Aorta (tissue), 5 donors: ENCODE measurements at regions not wholly inside any gene's neighbourhood (a gene's known extent, or its start where the extent isn't known, plus 50 kb on each side); places are given as distances from the start of the nearest gene placed in this dataset.
"Not testable (repeated sequence)": the region's sequence is repeated elsewhere in the genome, so short reads cannot be mapped to it uniquely, and the experiment has no call there.

Experiments
- ATAC-seq: fragments of 200-7000 bp; cut with Tn5 transposase; one replicate; pipeline ENCODE4 v1.9.1; 2022; ENCODE audit warnings: moderate library complexity; ENCODE audit not compliant: low FRiP score
- DNase-seq, 2 donors: peaks; one replicate each; pipeline ENCODE4 v3.0.0-alpha.2; 2020
- H3K27ac ChIP-seq, 2 donors: one replicate each; pipeline ENCODE4 v1.5.1; 2013; ENCODE audit warnings: low read length in 2 of 2, mild to moderate bottlenecking in 2 of 2, moderate library complexity in 2 of 2, control low read depth in 1 of 2, inconsistent platforms in 1 of 2, low read depth in 1 of 2
- H3K27me3 ChIP-seq, 2 donors: one replicate each; pipeline ENCODE4 v1.6.1; 2013; ENCODE audit warnings: control low read depth in 1 of 2, low read length in 1 of 2, mild to moderate bottlenecking in 1 of 2, moderate library complexity in 1 of 2; ENCODE audit not compliant: insufficient read depth in 2 of 2, control insufficient read depth in 1 of 2
- H3K36me3 ChIP-seq, 2 donors: one replicate each; pipeline ENCODE4 v1.6.1; 2013; ENCODE audit warnings: control low read depth in 1 of 2, low read length in 1 of 2, mild to moderate bottlenecking in 1 of 2; ENCODE audit not compliant: insufficient read depth in 2 of 2, control insufficient read depth in 1 of 2
- H3K4me1 ChIP-seq, 2 donors: one replicate each; pipeline ENCODE4 v1.6.1; 2013; ENCODE audit warnings: low read length in 2 of 2, control low read depth in 1 of 2, mild to moderate bottlenecking in 1 of 2, moderate library complexity in 1 of 2; ENCODE audit not compliant: insufficient read depth in 2 of 2, control insufficient read depth in 1 of 2
- H3K4me3 ChIP-seq, 2 donors: one replicate each; pipeline ENCODE4 v1.5.1; 2013; ENCODE audit warnings: low read length in 2 of 2, control low read depth in 1 of 2, mild to moderate bottlenecking in 1 of 2
- H3K9me3 ChIP-seq: one replicate; pipeline ENCODE4 v1.6.1; 2013; ENCODE audit warnings: mild to moderate bottlenecking, low read length; ENCODE audit not compliant: control insufficient read depth
- WGBS, 2 donors: extraction: QIAGEN DNeasy Blood & Tissue Kit; methylation state at CpG; one replicate each; pipeline ENCODE4 v1.1.7; 2013; 5-methylcytosine and 5-hydroxymethylcytosine counted together
- intact Hi-C, 2 donors: fragments of 100-400 bp; cut with DNase I; formaldehyde crosslinking; loops; one replicate each; pipeline versions ENCODE4 v1.14.2 to v1.15.0; 2022
- donor health status: healthy with polysubstance abuse.
- donor health status: Bipolar disorder and iron deficiency.
- donor health status: DM: no; HTN: no; CAD: no.
- donor health status: DM: no; HTN: no; CAD: no.
- donor health status: DM: yes; HTN: yes; CAD: no.

GRCh38 chrX:46130247-46130646 lies 415.0 kb downstream of the ZNF674 start:
- H3K36me3 ChIP-seq: no peaks in the 10 kb centered on the region
- no peaks in the 10 kb centered on the region for H3K9me3 ChIP-seq
- H3K27me3 ChIP-seq: no peaks in the 10 kb centered on the region
- H3K4me1 ChIP-seq: no peaks in the 10 kb centered on the region
- H3K4me3 ChIP-seq: no peak overlapping the region
- H3K27ac ChIP-seq: no peak overlapping the region
- DNase-seq (no peak), ATAC-seq (no peak)
- 24 to 31% methylated on average over 6 of the region's 6 CpGs for WGBS, 2 donors
- intact Hi-C loops: no loop called here

DNA sequence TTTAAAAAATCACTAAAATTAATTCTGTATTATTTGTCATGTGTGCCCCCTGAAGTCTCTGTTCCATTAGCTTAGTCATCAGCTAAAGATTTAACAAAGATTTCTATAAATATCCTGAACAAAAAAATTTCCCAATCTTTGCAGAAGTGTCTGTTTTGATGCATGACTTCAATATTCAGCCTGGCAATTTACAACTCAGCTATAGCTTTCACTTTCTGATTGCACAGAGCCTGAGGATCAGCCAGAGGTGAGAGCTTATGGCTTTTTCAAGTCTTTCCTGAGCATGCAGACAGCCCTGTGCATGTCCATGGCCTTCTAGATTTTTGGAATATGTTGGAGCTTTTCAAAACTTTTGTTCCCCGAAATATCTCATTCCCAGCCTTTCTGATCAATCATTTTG lies 420.1 kb downstream of the ZNF674 start:
- no peak for ATAC-seq
- intact Hi-C loops: no loop called here
- no peak overlapping the region for H3K27ac ChIP-seq
- no peaks in the 10 kb centered on the region for H3K9me3 ChIP-seq
- H3K27me3 ChIP-seq: no peaks in the 10 kb centered on the region
- H3K36me3 ChIP-seq: no peaks in the 10 kb centered on the region
- no peaks in the 10 kb centered on the region for H3K4me1 ChIP-seq
- WGBS, 2 donors: 59 to 73% methylated on average over 1 of the region's 1 CpG
- no peak for DNase-seq
- H3K4me3 ChIP-seq: no peak overlapping the region

GRCh38 chrX:46117234-46117633 lies 428.0 kb downstream of the ZNF674 start:
- DNase-seq (peak in 1 of 2 donors; percentile 26), ATAC-seq (no peak)
- Histone ChIP-seq H3K36me3 (no peaks in the 10 kb centered on the region), H3K4me3 (no peak overlapping the region), H3K4me1 (no peaks in the 10 kb centered on the region), H3K9me3 (no peaks in the 10 kb centered on the region), H3K27ac (no peak overlapping the region), H3K27me3 (no peaks in the 10 kb centered on the region)
- intact Hi-C loops: no loop called here
- 52 to 53% methylated on average over 2 of the region's 2 CpGs for WGBS, 2 donors

GRCh38 chrX:46087310-46087709 lies 457.9 kb downstream of the ZNF674 start:
- intact Hi-C loops, H3K9me3 ChIP-seq, H3K4me1 ChIP-seq, H3K27me3 ChIP-seq, H3K36me3 ChIP-seq, ATAC-seq, H3K27ac ChIP-seq, DNase-seq, H3K4me3 ChIP-seq: not testable (repeated sequence)
- 79 to 87% methylated on average over 6 of the region's 6 CpGs for WGBS, 2 donors

DNA sequence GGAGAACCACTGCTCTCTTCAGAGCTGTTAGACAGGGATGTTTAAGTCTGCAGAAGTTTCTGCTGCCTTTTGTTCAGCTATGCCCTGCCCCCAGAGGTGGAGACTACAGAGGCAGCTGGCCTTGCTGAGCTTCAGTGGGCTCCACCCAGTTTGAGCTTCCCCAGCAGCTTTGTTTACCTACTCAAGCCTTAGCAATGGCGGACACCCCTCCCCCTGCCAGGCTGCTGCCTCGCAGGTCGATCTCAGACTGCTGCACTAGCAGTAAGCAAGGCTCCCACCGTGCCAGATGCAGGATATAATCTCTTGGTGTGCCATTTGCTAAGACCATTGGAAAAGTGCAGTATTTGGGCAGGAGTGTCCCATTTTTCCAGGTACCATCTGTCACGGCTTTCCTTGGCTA lies 465.1 kb downstream of the ZNF674 start:
- intact Hi-C loops, H3K27me3 ChIP-seq, H3K36me3 ChIP-seq, H3K4me1 ChIP-seq, H3K27ac ChIP-seq, H3K9me3 ChIP-seq, ATAC-seq, H3K4me3 ChIP-seq, DNase-seq: not testable (repeated sequence)
- 84 to 91% methylated on average over 5 of the region's 5 CpGs for WGBS, 2 donors

GRCh38 chrX:46072791-46073190 lies 472.4 kb downstream of the ZNF674 start:
- Histone ChIP-seq H3K36me3 (no peaks in the 10 kb centered on the region), H3K27me3 (no peaks in the 10 kb centered on the region), H3K4me1 (no peaks in the 10 kb centered on the region), H3K4me3 (no peak overlapping the region), H3K27ac (no peak overlapping the region), H3K9me3 (no peaks in the 10 kb centered on the region)
- ATAC-seq: no peak
- 69 to 81% methylated on average over 3 of the region's 3 CpGs for WGBS, 2 donors
- DNase-seq: no peak
- intact Hi-C loops: no loop called here

DNA sequence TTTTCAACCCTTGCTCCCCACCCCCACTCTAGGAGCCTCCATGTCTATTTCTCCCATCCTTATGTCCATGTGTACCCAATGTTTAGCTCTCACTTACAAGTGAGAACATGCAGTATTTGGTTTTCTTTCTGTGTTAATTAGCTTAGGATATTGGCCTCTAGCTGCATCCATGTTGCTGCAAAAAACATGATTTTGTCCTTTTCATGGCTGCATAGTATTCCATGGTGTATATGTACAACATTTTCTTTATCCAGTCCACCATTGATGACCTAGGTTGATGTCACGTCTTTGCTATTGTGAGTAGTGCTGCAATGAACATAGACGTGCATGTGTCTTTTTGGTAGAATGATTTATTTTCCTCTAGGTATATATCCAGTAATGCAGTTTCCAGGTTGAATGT lies 472.8 kb downstream of the ZNF674 start:
- Histone ChIP-seq H3K9me3 (no peaks in the 10 kb centered on the region), H3K27me3 (no peaks in the 10 kb centered on the region), H3K36me3 (no peaks in the 10 kb centered on the region), H3K27ac (no peak overlapping the region), H3K4me3 (no peak overlapping the region), H3K4me1 (no peaks in the 10 kb centered on the region)
- DNase-seq (no peak), ATAC-seq (no peak)
- intact Hi-C loops: no loop called here
- 68 to 87% methylated on average over 2 of the region's 2 CpGs for whole genome bisulfite sequencing, 2 donors

- no peaks in the 10 kb centered on the region for H3K9me3 ChIP-seq
- intact Hi-C loops: no loop called here
- H3K27ac ChIP-seq: no peak overlapping the region
- no peaks in the 10 kb centered on the region for H3K4me1 ChIP-seq
- H3K4me3 ChIP-seq: no peak overlapping the region
- H3K36me3 ChIP-seq: no peaks in the 10 kb centered on the region
- no peaks in the 10 kb centered on the region for H3K27me3 ChIP-seq
- DNase-seq: no peak
- ATAC-seq: no peak
Observed at GRCh38 chrX:46070421-46070820, 474.8 kb downstream of the ZNF674 start.

DNA sequence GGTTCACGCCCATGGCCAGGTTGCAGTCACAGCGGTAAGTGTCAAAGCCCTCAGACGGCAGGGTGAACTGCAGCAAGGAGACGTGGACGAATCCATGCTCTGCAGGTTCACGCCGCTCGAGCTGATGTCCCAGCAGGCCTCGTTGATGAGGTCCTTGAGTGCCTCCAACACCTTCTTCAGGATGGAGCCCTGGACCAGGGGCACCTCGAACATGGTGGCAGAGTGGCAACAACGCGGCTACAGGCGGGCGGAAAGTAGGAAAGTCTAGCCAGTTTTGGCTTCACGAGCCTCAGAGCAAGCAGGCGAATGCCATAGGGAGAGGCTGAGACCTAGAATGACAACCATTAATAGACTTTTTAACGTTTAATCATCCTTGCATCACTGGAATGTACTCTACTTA lies 485.9 kb downstream of the ZNF674 start:
- Histone ChIP-seq H3K9me3 (peaks cover 2% of the 10 kb centered on the region), H3K4me1 (no peaks in the 10 kb centered on the region), H3K27ac (no peak overlapping the region), H3K27me3 (no peaks in the 10 kb centered on the region), H3K36me3 (no peaks in the 10 kb centered on the region), H3K4me3 (no peak overlapping the region)
- no peak for ATAC-seq
- intact Hi-C loops: no loop called here
- 84 to 92% methylated on average over 17 of the region's 17 CpGs for WGBS, 2 donors
- DNase-seq: no peak
